Putamen (tissue), 1 donor: ENCODE measurements at regions not wholly inside any gene's neighbourhood (a gene's known extent, or its start where the extent isn't known, plus 50 kb on each side); places are given as distances from the start of the nearest gene placed in this dataset.
"Not testable (repeated sequence)": the region's sequence is repeated elsewhere in the genome, so short reads cannot be mapped to it uniquely, and the experiment has no call there.

Experiments
- DNase-seq: peaks from one replicate; pipeline ENCODE4 v3.0.0-alpha.2; 2016; ENCODE audit warnings: low spot score

DNA sequence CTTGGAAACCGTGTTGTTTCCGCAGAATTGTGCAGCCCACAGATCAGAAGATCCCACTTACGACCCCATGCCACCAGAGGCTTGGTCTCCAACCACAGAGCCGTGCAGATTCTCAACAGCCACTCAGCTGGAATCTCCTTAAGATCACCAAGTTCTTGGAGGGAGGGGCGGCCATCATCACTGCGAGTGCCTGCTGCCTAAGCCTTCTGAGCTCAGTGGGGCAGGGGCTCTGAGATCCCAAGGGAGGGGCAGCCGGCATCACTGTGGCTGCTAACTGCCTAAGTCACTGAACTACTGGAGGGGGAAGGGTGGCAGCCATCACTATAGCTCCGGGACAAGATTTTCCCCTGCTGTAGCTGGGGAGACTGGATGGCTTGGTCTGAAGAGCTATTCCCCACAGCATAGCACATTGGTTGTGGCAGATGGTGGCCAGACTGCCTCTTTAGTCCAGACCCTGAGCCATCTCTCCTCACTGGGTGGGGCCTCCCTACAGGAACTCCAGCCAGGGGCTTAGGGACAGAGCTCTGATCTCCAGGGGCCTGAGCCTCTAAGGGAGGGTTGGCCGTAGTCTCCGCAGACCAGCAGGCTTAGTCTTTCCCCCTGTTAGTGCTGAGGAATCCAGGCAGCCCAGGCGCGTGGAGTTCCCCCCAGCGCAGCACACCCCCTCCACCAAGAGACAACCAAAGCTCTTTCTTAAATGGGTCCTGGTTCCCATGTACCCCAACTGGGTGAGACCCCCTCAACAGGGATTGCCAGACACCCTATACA lies 1483.9 kb downstream of the ADGRL3 start:
- DNase-seq = no peak

DNA sequence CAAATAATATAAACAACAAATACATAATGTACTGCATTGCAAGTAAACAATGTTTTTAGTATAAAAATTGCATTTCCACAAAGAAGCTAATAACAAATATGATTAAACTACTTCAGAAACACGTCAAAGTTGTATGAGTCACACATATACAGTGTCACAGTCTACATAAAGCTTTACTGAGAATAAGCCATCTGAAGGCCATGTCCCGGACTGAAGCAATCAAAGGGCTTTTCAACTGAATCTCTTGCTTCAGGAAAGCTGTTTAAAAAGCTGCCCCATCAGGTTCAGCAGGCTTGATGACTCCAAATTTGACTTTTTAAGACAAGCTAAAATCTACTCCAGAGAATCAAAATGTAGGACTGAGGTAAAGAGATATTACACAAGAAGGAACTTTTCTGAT lies 1476.8 kb downstream of the ADGRL3 start:
- no peak for DNase-seq

DNA sequence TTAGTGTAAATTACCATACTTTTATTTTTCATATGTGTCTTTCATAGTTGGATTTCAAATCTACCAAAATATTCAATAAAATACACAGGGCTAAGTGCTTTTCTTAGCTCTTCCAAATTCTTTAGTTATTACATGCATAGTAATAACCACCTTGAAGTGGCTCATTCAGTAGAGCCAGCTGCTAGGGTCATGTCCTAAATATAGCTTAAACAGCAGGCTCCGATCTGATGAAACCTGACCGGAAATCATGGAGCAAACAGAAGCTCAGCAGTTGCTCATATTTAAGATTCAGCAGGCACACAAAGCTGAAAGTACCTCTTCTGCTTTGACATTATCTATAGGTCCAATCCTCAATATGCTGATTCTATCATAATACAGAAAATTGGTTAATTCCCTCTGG lies 1470.4 kb downstream of the ADGRL3 start:
- no peak for DNase-seq

DNA sequence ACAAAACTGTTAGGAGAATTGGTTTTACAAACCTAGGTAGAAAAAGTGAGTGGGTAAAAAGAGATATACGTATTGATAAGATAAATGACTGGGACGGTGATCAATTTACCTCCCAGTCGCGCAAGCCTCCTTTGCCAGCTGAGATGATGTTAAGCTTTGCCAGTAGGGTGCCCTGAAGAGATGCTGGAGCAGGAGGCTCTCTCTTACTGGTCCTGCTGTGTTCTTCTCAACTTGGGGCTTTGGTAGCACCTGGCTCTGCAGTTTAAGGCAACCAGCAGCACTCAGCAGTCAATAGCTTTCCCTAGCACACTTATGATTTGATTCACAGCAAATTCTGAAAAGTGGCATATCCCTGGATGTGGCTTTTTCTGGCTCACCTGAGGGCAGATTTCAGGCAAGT lies 1461.7 kb downstream of the ADGRL3 start:
- no peak for DNase-seq

DNA sequence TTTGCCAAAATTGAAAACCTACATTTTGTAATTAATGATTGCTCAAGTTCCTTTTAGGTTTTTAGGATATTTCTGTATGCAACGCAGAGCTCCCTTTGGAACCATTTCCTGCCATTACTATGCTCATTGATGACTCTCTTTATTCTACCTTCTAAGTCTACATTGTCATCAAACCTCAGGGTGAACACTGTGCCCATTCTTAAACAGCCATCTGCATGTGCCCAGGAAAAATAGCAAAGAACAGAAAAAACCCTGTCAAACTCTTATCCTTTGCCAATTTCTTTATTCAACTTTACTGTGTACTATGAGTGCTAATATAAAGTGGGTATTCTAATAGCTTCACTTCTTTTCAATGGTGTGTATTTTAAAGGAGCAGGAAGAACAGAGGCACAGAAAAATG lies 1455.9 kb downstream of the ADGRL3 start:
- DNase-seq = no peak

DNA sequence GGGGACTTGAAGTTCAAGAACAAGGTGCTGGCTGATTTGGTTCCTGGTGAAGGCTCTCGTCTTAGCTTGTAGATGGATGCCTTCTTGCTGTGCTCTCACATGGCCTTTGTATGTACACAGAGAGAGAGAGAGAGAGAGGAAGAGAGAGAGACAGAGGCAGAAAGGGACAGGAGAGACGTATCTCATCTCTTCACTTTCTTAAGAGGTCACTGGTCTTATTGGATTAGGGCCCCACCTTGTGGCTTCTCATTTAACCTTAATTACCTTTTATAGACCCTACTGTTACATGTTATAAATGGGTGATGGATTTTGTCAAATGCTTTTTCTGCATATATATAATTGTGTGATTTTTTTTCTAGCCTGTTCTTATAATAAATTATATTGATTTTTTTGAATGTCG lies 1444.2 kb downstream of the ADGRL3 start:
- DNase-seq = no peak

DNA sequence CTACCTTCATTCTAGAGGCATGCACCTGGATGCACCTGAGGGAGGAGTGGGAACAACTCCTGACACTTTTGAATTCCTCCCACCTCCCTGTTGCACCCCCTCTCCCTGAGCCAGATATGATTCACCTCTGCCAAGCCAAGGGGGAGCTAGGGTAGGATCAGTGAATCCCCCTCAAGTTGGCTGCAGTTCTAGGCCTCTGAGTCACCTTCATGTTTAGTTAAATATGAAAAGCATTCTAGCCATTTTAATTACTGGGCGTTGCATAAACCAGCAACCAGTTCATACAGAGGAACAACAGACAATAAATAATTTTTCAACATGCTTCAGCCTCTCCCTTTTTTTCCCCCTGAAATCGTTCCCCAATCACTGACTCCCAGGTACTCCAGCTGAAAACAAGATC lies 1440.2 kb downstream of the ADGRL3 start:
- no peak for DNase-seq

DNA sequence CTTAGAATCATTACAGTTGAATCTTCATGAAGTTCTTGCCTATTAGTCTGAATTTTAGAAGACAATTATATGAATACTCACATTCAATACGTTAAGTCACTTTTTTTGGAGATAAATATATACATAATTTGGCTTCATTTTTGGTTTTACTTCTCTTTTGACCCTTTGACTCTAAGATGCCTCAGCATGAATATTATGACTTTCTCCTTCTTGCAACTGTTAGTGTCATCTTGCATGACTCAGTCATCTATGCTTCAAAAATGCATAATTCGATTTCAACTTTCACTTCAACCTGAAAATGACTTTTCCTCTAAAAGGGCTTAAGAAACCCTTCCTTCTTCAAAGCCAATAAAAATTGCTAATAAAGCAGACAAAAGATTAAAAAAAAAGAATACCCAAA lies 1427.5 kb downstream of the ADGRL3 start:
- no peak for DNase-seq

DNA sequence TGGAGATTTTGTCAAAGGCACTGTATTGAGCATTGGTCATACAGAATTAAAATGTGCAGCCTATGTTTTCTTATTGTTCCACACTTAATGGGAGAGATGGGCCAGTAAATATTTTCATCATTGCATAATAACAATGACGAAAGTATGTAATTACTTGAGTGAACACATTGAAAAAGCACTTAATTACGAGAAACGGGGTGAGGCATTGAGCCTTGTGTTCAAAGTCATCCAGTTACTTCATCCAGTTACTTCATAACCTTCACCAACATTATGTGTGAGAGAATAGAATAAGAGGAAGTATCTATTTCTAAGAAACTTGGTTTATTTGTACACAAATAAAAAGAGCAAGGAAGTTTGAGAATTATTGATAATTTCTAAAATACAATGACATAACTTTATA lies 1427.0 kb downstream of the ADGRL3 start:
- DNase-seq = no peak

DNA sequence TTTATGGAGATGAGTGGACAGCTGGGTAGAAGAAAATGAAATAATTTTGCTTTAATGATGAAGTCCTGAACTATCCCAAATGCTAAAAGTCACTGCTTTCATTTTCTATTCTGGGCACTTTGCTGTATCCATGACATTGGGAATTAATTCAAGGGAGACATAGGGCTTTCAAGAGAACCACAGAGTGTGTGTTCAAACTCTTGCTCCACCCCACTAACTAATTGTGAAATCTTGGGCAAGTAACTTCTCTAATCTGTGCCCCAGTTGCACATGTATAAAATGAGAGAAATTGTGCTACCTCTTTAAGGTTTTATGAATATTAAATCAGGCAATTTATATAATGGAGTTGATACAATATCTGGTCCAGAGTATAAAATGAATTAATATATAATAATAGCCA lies 1422.0 kb downstream of the ADGRL3 start:
- DNase-seq = no peak

DNA sequence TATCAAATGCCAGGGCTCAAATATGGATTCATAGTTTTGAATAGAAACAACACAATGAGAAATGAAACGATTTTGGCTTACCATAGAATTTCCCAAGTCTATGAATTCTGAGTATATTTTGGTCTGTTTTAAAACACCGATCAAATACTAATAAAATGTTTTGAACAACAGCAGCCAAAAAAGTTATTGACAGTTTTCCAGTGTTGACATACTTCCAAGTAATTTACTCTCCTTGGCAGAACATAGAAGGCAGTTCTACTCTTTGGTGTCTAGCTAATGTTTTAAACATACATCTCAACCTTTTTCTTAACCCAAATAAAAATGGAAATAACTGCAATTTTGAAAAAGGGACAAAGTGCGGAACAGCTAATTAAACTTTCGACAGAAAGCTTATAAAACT lies 1419.8 kb downstream of the ADGRL3 start:
- no peak for DNase-seq

DNA sequence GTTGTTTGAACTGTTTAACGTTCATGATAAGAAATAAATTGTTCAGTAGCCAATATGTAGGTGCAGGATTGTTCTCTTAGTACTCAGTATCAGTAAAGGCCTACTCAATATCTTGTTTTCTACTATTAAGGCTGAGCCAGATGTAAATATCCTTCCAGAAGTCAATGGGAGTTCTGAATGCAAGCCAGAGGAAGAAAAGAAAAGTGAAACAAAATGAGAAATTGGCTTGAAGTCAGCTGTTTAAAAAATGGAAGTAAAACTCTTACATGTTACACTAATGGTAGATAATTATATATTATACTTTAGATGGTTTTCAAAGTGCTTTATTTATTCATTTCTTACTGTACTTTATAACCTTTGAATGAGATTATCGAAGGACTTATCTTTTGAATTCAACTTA lies 1417.9 kb downstream of the ADGRL3 start:
- no peak for DNase-seq

DNA sequence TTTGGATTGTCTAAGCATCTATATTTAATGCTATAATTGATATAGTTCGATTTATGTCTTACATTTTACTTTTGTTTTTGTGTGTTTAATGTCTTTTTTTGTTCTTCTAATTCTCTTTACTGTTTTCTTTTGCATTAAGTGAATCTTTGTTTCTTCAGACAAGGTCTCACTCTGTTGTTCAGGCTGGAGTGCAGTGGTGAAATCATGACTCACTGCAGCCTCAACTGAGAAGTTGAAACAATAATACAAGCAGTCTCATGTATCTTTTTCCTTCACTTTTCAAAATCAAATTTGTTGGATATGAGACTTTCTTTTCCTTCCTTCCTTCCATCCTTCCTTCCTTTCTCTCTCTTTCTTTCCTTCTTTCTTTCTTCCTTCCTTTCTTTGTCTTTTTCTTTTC lies 1401.6 kb downstream of the ADGRL3 start:
- no peak for DNase-seq

DNA sequence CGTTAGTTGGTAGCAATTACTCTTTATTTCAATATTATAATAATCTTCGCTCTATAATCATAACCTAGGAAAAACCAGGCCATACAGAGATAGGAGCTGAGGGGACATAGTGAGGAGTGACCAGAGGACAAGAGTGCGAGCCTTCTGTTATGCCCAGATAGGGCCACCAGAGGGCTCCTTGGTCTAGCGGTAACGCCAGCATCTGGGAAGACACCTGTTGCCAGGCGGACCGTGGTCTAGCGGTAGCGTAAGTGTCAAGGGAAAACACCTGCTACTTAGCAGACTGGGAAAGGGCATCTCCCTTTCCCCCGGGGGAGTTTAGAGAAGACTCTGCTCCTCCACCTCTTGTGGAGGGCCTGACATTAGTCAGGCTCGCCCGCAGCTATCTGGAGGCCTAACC lies 1395.1 kb downstream of the ADGRL3 start:
- not testable (repeated sequence) for DNase-seq

DNA sequence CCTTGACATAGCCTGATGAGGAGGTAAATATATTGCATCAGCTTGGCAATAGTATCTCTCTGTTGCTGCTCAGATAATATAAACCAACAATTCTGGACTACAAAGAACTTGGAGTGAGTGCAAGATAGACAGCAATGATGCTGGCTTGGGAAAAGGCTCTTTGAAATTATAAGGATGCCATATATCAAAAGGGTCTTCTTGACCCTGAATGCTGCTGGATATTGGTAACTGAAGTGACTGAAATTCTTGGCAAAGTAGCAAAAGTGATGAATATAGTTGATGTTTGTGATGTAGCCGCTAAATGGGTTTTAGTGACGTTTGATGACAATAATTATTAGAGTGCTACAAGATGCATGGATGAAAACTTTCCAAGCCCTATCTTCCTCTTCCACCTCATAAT lies 1391.6 kb downstream of the ADGRL3 start:
- no peak for DNase-seq

DNA sequence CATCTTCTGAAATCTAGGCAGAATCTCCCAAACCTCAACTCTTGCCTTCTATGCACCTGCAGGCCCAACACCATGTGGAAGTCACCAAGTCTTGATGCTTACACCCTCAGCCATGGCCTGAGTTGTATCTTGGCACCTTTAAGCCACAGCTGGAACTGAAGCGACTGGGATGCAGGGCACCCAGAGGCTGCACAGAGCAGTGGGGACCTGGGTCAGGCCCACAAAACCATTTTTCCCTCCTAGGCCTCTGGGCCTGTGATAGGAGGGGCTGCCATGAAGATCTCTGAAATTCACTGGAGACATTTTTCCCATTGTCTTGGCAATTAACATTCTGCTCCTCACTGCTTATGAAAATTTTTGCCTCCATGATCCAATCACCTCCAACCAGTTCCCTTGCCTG lies 1388.5 kb downstream of the ADGRL3 start:
- no peak for DNase-seq

DNA sequence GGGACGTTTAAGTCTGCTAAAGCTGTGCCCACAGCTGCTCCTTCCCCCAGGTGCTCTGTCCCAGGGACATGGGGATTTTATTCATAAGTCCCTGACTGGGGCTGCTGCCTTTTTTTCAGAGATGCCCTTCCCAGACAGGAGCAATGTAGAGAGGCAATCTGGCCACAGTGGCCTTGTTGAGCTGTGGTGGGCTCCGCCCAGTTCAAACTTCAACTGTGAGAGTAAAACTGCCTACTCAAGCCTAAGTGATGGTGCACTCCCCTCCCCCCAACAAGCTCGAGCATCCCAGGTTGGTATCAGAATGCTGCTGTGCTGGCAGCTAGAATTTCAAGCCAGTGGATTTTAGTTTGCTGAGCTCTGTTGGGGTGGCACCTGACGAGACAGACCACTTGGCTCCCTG lies 1371.4 kb downstream of the ADGRL3 start:
- DNase-seq = no peak

DNA sequence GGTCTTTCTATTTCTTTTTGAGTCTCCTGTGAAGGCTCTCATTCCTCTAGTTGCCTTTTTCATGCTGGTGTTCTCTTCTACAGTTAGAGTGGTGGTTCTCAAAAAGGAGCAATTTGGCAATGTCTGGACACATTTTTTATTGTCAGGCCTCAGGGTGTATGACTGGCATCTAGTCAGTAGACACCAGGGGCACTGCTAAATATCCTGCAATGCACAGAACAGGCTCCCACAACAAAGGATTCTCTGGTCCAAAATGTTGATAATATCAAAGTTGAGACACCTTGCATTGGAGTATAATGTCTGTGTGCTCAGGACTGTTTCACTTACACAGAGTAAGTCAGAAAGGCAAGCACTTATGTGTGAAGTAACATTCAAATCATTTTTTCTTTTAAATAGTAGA lies 1360.7 kb downstream of the ADGRL3 start:
- DNase-seq = no peak

DNA sequence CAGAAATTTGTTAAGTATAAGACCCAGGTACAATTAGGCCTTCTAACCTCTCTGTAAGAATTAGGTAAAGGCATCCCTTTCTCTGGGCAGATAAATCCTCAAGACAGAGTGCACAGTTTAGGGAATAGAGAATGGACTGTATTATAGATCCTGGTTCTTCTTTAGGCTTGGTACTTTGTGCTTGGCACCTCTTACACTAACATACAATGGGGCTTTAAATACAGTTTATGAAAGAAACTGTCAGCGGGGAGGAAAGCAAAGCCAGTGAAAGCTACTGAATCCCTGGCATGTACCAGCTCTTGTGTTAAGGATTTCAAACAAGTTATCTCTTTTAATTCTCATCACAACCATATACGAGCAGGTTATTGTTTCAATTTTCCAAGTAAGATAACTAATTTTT lies 1350.0 kb downstream of the ADGRL3 start:
- DNase-seq = no peak

DNA sequence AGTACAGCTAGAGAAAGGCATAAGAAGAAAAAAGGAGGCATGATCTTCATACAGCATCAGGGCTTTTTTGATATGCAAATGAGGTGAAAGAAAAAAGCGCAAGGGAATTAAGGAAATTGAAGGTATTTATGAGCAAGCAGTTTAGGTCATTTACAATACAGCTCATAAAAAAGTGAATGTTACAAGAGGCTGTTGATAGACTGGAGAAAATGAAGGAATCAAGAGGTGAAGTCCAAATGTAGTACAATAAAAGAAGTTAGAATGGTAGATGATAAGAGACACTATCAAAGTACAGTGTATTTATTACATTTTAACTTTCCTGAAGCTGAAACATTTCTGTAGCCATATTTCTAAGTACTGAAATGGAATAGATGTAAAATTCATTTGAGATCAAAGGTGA lies 1349.5 kb downstream of the ADGRL3 start:
- no peak for DNase-seq

DNA sequence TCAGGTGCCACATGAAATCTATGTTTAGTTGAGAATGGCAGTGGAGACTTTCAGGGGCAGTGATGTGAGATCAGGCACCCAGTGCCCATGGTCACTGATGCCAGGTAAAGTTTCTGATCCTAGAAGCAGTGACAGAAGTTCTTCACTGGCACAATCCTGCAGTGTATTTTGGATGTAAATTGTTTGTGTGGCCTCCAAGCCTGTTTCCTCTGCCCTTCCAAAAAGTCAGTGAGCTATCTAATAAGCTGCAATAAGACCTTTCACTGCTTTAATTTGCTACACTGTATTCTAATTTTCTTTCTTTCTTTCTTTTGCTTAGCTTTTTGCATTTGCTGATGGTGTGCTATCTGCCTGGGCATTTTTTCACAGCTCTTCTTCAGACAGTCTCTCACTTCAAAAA lies 1348.6 kb downstream of the ADGRL3 start:
- no peak for DNase-seq

DNA sequence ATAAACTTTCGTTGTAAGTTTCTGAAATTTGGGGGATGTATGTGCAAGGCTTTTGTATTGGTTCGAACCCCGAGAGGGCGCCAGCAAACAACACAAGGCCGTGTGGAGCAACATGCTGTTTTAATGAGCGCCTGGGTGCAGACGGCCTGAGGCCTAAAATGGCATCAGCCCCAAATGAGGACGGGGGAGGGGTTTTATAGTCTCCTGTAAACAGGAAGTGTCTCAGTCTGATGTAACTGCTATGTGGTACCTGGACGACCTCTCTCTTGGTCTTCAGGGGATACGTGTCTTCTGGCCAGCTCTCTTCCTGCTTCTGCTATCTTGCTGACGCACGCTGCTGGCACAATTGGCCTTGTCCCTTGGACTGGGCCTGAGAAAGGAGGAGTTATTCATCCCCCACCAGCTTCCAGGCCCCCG lies 1348.0 kb downstream of the ADGRL3 start:
- no peak for DNase-seq

DNA sequence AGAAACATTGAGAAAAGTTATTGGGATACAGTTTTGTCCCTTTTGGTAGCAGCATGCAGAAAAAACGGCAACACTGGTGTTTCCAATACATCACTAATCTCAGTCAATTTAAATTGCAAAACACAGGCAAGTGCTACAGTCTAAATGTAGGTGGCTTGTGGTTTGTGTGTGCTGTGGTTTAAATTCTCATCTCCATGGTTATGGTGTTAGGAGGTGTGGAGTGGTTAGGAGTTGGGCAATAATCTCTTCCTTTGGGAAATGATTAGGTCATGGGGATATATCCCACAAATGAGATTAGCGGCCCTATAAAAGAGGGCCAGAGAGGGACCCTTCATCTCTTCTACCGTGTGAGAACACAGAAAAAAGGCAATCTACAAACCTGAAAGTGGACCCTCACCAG lies 1344.3 kb downstream of the ADGRL3 start:
- DNase-seq = no peak

DNA sequence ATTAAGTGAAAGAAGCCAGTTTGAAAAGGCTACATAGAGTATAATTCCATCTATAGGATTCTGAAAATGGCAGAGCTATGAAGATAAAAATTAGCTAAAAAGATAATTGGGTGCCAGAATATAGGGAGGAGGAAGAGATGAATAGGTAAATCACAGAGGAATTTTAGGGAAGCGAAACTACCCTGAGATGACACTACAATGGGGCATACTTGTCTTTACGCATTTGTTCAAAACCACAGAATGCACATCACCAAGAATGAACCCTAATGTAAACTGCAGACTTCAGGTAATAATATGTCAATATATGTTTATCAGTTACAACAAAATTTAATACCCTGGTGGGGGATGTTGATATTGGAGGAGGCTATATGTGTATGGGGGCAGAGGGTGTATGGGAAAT lies 1342.9 kb downstream of the ADGRL3 start:
- DNase-seq = no peak

DNA sequence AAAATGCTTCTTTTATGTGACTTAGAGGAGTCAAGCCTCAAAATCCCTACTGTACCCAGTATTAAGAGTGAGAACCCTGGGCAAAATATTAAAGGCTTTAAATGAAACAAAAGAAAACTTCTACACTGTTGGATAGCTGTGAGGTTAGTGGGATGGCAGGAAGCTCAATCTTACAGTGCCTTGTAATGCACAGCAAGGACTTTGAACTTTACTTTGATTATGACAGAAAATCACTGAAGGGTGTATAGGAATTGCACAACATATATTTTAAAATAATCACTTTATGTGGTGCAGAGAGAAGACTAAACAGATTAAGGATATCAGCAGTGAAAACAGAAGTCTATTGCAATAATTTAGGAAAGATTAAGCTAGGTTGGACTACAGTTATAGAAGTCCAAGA lies 1333.4 kb downstream of the ADGRL3 start:
- DNase-seq = no peak
